ENCODE measurements at regions not wholly inside any gene's neighbourhood (a gene's known extent, or its start where the extent isn't known, plus 50 kb on each side); places are given as distances from the start of the nearest gene placed in this dataset.

DNA sequence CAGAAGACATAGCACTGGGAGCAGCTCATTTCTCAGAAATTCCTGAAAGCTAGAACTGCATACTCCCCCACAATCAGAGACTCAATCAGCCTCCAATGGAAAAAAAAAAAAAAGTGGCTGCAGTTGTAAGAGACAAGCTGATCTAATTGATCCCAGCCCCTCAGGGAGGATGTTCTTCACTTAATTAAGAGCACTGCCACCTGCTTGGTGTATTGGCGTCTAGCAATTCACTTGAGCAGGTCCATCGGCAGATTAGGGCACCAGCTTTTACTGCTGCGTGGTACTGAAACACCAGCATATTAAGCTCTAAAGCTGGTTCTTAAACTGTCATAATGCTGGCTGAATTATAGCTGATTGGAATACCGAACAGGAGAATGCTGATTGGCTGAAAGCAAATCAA is 1890.1 kb upstream of the WWC1 start:
- DNase-seq (ENCODE audit: low spot score) = no peak
- no peaks in the 10 kb centered on the region for H3K27me3 ChIP-seq (ENCODE audit: control insufficient read depth in 1 of 2, insufficient read depth in 2 of 2, low read length in 2 of 2)
- H3K9ac ChIP-seq (ENCODE audit: insufficient read depth, low read depth, low read length) = no peak overlapping the region
- in situ Hi-C loops (cut with HindIII; ENCODE audit: extremely low pct_ligation_motif_present, low pct_unique_long_range_greater_than_20kb) = no loop called here
- no peak overlapping the region for H3K4me3 ChIP-seq (replicated peaks in 1 of 3; ENCODE audit: insufficient read depth in 1 of 3, low read depth in 2 of 3, low read length in 3 of 3)
- WGBS (ENCODE audit: low lambda C conversion rate) = 42% methylated on average over 4 of the region's 4 CpGs
- FAIRE-seq = no peak
- no peaks in the 10 kb centered on the region for H3K36me3 ChIP-seq (replicated peaks in 1 of 2; ENCODE audit: control insufficient read depth in 1 of 2, insufficient read depth in 2 of 2, low read length in 2 of 2)
- H2AFZ ChIP-seq (ENCODE audit: low read length) = no peak overlapping the region
- CTCF ChIA-PET (ENCODE audit: low intra/inter-chr PET ratio, low total read pairs) = no interaction called here
- ATAC-seq = no peak
- BruUV-seq (replicated peaks) = no TSS peak
- no peaks in the 10 kb centered on the region for H3K4me1 ChIP-seq (ENCODE audit: insufficient read depth, low read length)
- peaks cover 87% of the 10 kb centered on the region for H3K9me3 ChIP-seq (ENCODE audit: low read length)
- no peaks in the 10 kb centered on the region for H4K20me1 ChIP-seq (ENCODE audit: insufficient read depth, low read length)
- H3K27ac ChIP-seq (ENCODE audit: extremely low read length, insufficient read depth, low read length) = no peak overlapping the region
- H3K79me2 ChIP-seq (ENCODE audit: insufficient read depth, low read length) = no peaks in the 10 kb centered on the region
- POLR2A ChIA-PET = no interaction called here
- H3K4me2 ChIP-seq (ENCODE audit: low read depth, low read length) = no peak overlapping the region
- intact Hi-C loops (cut with micrococcal nuclease; ENCODE audit: unreplicated experiment) = no loop called here
- TF ChIP-seq RBM39 (IDR thresholded peaks at IDR 0.05; ENCODE audit: low read depth, low read length, poor library complexity, severe bottlenecking) (no peak), MXD4 (CRISPR knock-in tag; IDR thresholded peaks at IDR 0.05) (no peak), ETV5 (CRISPR knock-in tag; IDR thresholded peaks at IDR 0.05; ENCODE audit: borderline replicate concordance) (no peak), RAD21 (CRISPR knock-in tag; IDR thresholded peaks at IDR 0.05) (no peak), HNF4A (CRISPR knock-in tag; IDR thresholded peaks at IDR 0.05) (no peak), SP2 (CRISPR knock-in tag; IDR thresholded peaks at IDR 0.05) (no peak), MIER3 (CRISPR knock-in tag; IDR thresholded peaks at IDR 0.05; ENCODE audit: borderline replicate concordance) (no peak), ELF4 (CRISPR knock-in tag; IDR thresholded peaks at IDR 0.05; ENCODE audit: borderline replicate concordance) (no peak), ATF7 (IDR thresholded peaks at IDR 0.05) (no peak), ATF7 (CRISPR knock-in tag; IDR thresholded peaks at IDR 0.05) (no peak), ZNF883 (CRISPR knock-in tag; IDR thresholded peaks at IDR 0.05; ENCODE audit: not compliant biosample characterization) (no peak), SIN3B (IDR thresholded peaks at IDR 0.05; ENCODE audit: low read length) (no peak), CCAR2 (optimal IDR thresholded peaks at IDR 0.05; ENCODE audit: low read depth, low read length) (no peak)
- TF ChIP-seq, protein P1, sequence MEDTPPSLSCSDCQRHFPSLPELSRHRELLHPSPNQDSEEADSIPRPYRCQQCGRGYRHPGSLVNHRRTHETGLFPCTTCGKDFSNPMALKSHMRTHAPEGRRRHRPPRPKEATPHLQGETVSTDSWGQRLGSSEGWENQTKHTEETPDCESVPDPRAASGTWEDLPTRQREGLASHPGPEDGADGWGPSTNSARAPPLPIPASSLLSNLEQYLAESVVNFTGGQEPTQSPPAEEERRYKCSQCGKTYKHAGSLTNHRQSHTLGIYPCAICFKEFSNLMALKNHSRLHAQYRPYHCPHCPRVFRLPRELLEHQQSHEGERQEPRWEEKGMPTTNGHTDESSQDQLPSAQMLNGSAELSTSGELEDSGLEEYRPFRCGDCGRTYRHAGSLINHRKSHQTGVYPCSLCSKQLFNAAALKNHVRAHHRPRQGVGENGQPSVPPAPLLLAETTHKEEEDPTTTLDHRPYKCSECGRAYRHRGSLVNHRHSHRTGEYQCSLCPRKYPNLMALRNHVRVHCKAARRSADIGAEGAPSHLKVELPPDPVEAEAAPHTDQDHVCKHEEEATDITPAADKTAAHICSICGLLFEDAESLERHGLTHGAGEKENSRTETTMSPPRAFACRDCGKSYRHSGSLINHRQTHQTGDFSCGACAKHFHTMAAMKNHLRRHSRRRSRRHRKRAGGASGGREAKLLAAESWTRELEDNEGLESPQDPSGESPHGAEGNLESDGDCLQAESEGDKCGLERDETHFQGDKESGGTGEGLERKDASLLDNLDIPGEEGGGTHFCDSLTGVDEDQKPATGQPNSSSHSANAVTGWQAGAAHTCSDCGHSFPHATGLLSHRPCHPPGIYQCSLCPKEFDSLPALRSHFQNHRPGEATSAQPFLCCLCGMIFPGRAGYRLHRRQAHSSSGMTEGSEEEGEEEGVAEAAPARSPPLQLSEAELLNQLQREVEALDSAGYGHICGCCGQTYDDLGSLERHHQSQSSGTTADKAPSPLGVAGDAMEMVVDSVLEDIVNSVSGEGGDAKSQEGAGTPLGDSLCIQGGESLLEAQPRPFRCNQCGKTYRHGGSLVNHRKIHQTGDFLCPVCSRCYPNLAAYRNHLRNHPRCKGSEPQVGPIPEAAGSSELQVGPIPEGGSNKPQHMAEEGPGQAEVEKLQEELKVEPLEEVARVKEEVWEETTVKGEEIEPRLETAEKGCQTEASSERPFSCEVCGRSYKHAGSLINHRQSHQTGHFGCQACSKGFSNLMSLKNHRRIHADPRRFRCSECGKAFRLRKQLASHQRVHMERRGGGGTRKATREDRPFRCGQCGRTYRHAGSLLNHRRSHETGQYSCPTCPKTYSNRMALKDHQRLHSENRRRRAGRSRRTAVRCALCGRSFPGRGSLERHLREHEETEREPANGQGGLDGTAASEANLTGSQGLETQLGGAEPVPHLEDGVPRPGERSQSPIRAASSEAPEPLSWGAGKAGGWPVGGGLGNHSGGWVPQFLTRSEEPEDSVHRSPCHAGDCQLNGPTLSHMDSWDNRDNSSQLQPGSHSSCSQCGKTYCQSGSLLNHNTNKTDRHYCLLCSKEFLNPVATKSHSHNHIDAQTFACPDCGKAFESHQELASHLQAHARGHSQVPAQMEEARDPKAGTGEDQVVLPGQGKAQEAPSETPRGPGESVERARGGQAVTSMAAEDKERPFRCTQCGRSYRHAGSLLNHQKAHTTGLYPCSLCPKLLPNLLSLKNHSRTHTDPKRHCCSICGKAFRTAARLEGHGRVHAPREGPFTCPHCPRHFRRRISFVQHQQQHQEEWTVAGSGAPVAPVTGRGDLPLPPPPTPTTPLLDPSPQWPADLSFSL (CRISPR knock-in tag; IDR thresholded peaks at IDR 0.05) = no peak
- TF ChIP-seq, protein P2, sequence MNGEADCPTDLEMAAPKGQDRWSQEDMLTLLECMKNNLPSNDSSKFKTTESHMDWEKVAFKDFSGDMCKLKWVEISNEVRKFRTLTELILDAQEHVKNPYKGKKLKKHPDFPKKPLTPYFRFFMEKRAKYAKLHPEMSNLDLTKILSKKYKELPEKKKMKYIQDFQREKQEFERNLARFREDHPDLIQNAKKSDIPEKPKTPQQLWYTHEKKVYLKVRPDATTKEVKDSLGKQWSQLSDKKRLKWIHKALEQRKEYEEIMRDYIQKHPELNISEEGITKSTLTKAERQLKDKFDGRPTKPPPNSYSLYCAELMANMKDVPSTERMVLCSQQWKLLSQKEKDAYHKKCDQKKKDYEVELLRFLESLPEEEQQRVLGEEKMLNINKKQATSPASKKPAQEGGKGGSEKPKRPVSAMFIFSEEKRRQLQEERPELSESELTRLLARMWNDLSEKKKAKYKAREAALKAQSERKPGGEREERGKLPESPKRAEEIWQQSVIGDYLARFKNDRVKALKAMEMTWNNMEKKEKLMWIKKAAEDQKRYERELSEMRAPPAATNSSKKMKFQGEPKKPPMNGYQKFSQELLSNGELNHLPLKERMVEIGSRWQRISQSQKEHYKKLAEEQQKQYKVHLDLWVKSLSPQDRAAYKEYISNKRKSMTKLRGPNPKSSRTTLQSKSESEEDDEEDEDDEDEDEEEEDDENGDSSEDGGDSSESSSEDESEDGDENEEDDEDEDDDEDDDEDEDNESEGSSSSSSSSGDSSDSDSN (CRISPR knock-in tag; IDR thresholded peaks at IDR 0.05) = no peak
- TF ChIP-seq, protein P3, sequence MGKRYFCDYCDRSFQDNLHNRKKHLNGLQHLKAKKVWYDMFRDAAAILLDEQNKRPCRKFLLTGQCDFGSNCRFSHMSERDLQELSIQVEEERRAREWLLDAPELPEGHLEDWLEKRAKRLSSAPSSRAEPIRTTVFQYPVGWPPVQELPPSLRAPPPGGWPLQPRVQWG (CRISPR knock-in tag; IDR thresholded peaks at IDR 0.05; ENCODE audit: borderline replicate concordance, low read depth) = no peak
- TF ChIP-seq, protein P4, sequence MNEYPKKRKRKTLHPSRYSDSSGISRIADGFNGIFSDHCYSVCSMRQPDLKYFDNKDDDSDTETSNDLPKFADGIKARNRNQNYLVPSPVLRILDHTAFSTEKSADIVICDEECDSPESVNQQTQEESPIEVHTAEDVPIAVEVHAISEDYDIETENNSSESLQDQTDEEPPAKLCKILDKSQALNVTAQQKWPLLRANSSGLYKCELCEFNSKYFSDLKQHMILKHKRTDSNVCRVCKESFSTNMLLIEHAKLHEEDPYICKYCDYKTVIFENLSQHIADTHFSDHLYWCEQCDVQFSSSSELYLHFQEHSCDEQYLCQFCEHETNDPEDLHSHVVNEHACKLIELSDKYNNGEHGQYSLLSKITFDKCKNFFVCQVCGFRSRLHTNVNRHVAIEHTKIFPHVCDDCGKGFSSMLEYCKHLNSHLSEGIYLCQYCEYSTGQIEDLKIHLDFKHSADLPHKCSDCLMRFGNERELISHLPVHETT (CRISPR knock-in tag; conservative IDR thresholded peaks at IDR 0.05) = no peak
